PC-3 (cell line): ENCODE measurements at regions not wholly inside any gene's neighbourhood (a gene's known extent, or its start where the extent isn't known, plus 50 kb on each side); places are given as distances from the start of the nearest gene placed in this dataset.

Experiments used
- ATAC-seq: fragments of 200-7000 bp; cut with Tn5 transposase; 2 replicates; pipeline ENCODE4 v1.9.1; 2020; ENCODE audit warnings: mild to moderate bottlenecking, moderate library complexity
- BruUV-seq: library from RNA; stranded (reverse); fragments of 400-500 nt; replicated peaks from 2 replicates; lab custom pipeline; 2021; lab: Mats Ljungman, UMichigan
- CTCF ChIA-PET: fragments of 300-600 bp; sonication (Branson Sonifier 250); formaldehyde crosslinking; loops from one replicate; lab custom pipeline; 2022; ENCODE audit warnings: antibody characterized with exemption; lab: Charles Lee
- POLR2A ChIA-PET: fragments of 300-600 bp; sonication (Branson Sonifier 250); formaldehyde crosslinking; loops from one replicate; lab custom pipeline; 2022; ENCODE audit warnings: antibody characterized with exemption; ENCODE audit not compliant: unreplicated experiment; lab: Charles Lee
- DNase-seq: peaks from one replicate; pipeline ENCODE4 v3.0.0-alpha.2; 2015
- H2AFZ ChIP-seq: fragments of 300-600 bp; sonication (generic); 2 replicates; pipeline ENCODE4 v1.6.0; 2016; ENCODE audit warnings: antibody characterized with exemption, low read length
- H3F3A ChIP-seq: fragments of 300-600 bp; sonication (generic); one replicate; pipeline ENCODE4 v1.6.0; 2017; ENCODE audit warnings: antibody characterized with exemption, low read length, control low read depth, mild to moderate bottlenecking; ENCODE audit not compliant: unreplicated experiment
- H3K27ac ChIP-seq: fragments of 300-600 bp; sonication (generic); 2 replicates; pipeline ENCODE4 v1.5.1; 2016; ENCODE audit warnings: mild to moderate bottlenecking, low read length
- H3K27me3 ChIP-seq: fragments of 300-600 bp; sonication (generic); 2 replicates; pipeline ENCODE4 v1.6.1; 2016; ENCODE audit warnings: low read length, mixed read lengths
- H3K36me3 ChIP-seq: fragments of 300-600 bp; sonication (generic); 2 replicates; pipeline ENCODE4 v1.6.1; 2016; ENCODE audit warnings: low read depth, mixed run types, low read length, mixed read lengths
- H3K4me1 ChIP-seq: fragments of 300-600 bp; sonication (generic); 2 replicates; pipeline ENCODE4 v1.5.1; 2016; ENCODE audit warnings: low read length; ENCODE audit not compliant: insufficient read depth
- H3K4me2 ChIP-seq: fragments of 300-600 bp; sonication (generic); 2 replicates; pipeline ENCODE4 v1.6.0; 2016; ENCODE audit warnings: low read length
- H3K4me3 ChIP-seq: fragments of 300-600 bp; sonication (generic); 2 replicates; pipeline ENCODE4 v1.5.1; 2016; ENCODE audit warnings: mild to moderate bottlenecking, low read length, mixed read lengths
- H3K79me2 ChIP-seq: fragments of 300-600 bp; sonication (generic); 2 replicates; pipeline ENCODE4 v1.6.1; 2017; ENCODE audit warnings: low read length, mixed read lengths
- H3K9ac ChIP-seq: fragments of 300-600 bp; sonication (generic); 2 replicates; pipeline ENCODE4 v1.6.0; 2016; ENCODE audit warnings: mild to moderate bottlenecking, low read length
- H3K9me2 ChIP-seq: fragments of 300-600 bp; sonication (generic); replicated peaks from 2 replicates; pipeline ENCODE4 v1.6.1; 2016; ENCODE audit warnings: mixed run types, low read length, mixed read lengths
- H3K9me3 ChIP-seq: fragments of 300-600 bp; sonication (generic); 2 replicates; pipeline ENCODE4 v1.6.1; 2016; ENCODE audit warnings: low read length, mixed read lengths
- H4K20me1 ChIP-seq: fragments of 300-600 bp; sonication (generic); 2 replicates; pipeline ENCODE4 v1.6.1; 2016; ENCODE audit warnings: low read length, mixed read lengths
- CTCF ChIP-seq: fragments of 300-600 bp; sonication (generic); conservative IDR thresholded peaks from 2 replicates; pipeline ENCODE4 v1.5.1; 2017; ENCODE audit warnings: antibody characterized with exemption, low read depth, mild to moderate bottlenecking, low read length
- EZH2 ChIP-seq: fragments of 300-600 bp; sonication (generic); IDR thresholded peaks from one replicate; pipeline ENCODE4 v1.6.1; 2017; ENCODE audit warnings: antibody characterized with exemption, mild to moderate bottlenecking, low read length; ENCODE audit not compliant: unreplicated experiment
- EZH2phosphoT487 ChIP-seq: fragments of 300-600 bp; sonication (generic); IDR thresholded peaks from 2 replicates; pipeline ENCODE4 v1.6.1; 2018; ENCODE audit warnings: mild to moderate bottlenecking, antibody characterized with exemption, low read length, borderline replicate concordance
- intact Hi-C: fragments of 100-400 bp; cut with micrococcal nuclease; formaldehyde crosslinking; loops from 2 replicates; pipeline ENCODE4 v1.9.0; 2023

GRCh38 chrX:11836284-11836683 is 78.2 kb downstream of the MSL3 start:
- Histone ChIP-seq H3K36me3 (no peaks in the 10 kb centered on the region), H3K4me3 (no peak overlapping the region), H3K27me3 (no peaks in the 10 kb centered on the region), H3K9ac (no peak overlapping the region), H3K9me2 (no peaks in the 10 kb centered on the region), H3K9me3 (no peaks in the 10 kb centered on the region), H3K27ac (no peak overlapping the region), H3K79me2 (no peaks in the 10 kb centered on the region), H3K4me2 (no peak overlapping the region), H4K20me1 (no peaks in the 10 kb centered on the region), H3K4me1 (no peaks in the 10 kb centered on the region), H2AFZ (no peak overlapping the region), H3F3A (no peaks in the 10 kb centered on the region)
- ChIA-PET POLR2A (no interaction called here), CTCF (no interaction called here)
- intact Hi-C loops: no loop called here
- TF ChIP-seq CTCF: no peak
- no peak for TF ChIP-seq EZH2phosphoT487
- TF ChIP-seq EZH2: no peak
- peak; percentile 18 for ATAC-seq
- no peak for DNase-seq
- no TSS peak for BruUV-seq

- H3K27ac ChIP-seq: no peak overlapping the region
- no peaks in the 10 kb centered on the region for H3K9me2 ChIP-seq
- no peaks in the 10 kb centered on the region for H4K20me1 ChIP-seq
- no peaks in the 10 kb centered on the region for H3K9me3 ChIP-seq
- H3K4me1 ChIP-seq: no peaks in the 10 kb centered on the region
- no peak for ATAC-seq
- no peaks in the 10 kb centered on the region for H3K36me3 ChIP-seq
- H3K4me3 ChIP-seq: no peak overlapping the region
- CTCF ChIA-PET: no interaction called here
- no peak overlapping the region for H3K4me2 ChIP-seq
- TF ChIP-seq EZH2phosphoT487 (no peak), CTCF (no peak), EZH2 (no peak)
- no peak overlapping the region for H3K9ac ChIP-seq
- no peak for DNase-seq
- POLR2A ChIA-PET: interaction anchor here (0.6 kb wide), 1 partner anchor 98 kb away, joined by 3 read pairs; no protein-coding TSS in a partner anchor
- no peak overlapping the region for H2AFZ ChIP-seq
- H3K27me3 ChIP-seq: no peaks in the 10 kb centered on the region
- no TSS peak for BruUV-seq
- intact Hi-C loops: no loop called here
- H3K79me2 ChIP-seq: no peaks in the 10 kb centered on the region
- no peaks in the 10 kb centered on the region for H3F3A ChIP-seq
Measured at GRCh38 chrX:11837437-11837836, 79.4 kb downstream of the MSL3 start.

- ChIA-PET CTCF (no interaction called here), POLR2A (no interaction called here)
- Histone ChIP-seq H2AFZ (no peak overlapping the region), H3K9me3 (no peaks in the 10 kb centered on the region), H3K36me3 (no peaks in the 10 kb centered on the region), H3K9ac (no peak overlapping the region), H3K4me2 (no peak overlapping the region), H3K79me2 (no peaks in the 10 kb centered on the region), H3K27ac (no peak overlapping the region), H3K4me1 (no peaks in the 10 kb centered on the region), H3K9me2 (no peaks in the 10 kb centered on the region), H3F3A (no peaks in the 10 kb centered on the region), H3K27me3 (no peaks in the 10 kb centered on the region), H3K4me3 (no peak overlapping the region), H4K20me1 (no peaks in the 10 kb centered on the region)
- intact Hi-C loops: no loop called here
- TF ChIP-seq CTCF: no peak
- no peak for TF ChIP-seq EZH2
- ATAC-seq (no peak), DNase-seq (no peak)
- BruUV-seq: no TSS peak
Measured at GRCh38 chrX:11864171-11864570, 106.1 kb downstream of the MSL3 start.
